GM12874 (cell line): ENCODE measurements at regions not wholly inside any gene's neighbourhood (a gene's known extent, or its start where the extent isn't known, plus 50 kb on each side); places are given as distances from the start of the nearest gene placed in this dataset.

Experiments used
- TF ChIP-seq, protein P1 (sequence below): IDR thresholded peaks from 2 replicates; pipeline ENCODE4 v1.5.1; 2011; ENCODE audit warnings: low read depth, mild to moderate bottlenecking, control low read depth, low read length, moderate library complexity; ENCODE audit not compliant: insufficient read depth

DNA sequence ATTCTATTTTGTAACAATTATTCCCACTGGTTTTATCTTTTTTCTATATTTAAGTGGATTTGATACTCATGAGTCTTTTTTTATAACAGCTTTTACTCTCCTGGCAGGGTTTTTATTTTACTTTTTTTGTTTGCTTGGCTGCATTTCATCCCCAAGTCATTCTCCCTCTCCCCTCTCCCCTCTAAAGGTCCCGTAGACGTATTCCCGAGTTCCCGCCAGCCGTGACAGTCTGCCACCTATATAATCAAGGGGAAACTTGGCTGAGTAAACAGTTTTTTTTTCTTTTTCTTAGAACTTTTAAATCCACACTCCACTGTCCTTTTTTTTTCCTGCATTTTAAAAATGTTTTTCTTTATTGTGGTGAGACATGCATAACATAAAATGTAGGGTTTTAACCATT is 433.1 kb upstream of the HS6ST1 start:
- TF ChIP-seq, protein P1, sequence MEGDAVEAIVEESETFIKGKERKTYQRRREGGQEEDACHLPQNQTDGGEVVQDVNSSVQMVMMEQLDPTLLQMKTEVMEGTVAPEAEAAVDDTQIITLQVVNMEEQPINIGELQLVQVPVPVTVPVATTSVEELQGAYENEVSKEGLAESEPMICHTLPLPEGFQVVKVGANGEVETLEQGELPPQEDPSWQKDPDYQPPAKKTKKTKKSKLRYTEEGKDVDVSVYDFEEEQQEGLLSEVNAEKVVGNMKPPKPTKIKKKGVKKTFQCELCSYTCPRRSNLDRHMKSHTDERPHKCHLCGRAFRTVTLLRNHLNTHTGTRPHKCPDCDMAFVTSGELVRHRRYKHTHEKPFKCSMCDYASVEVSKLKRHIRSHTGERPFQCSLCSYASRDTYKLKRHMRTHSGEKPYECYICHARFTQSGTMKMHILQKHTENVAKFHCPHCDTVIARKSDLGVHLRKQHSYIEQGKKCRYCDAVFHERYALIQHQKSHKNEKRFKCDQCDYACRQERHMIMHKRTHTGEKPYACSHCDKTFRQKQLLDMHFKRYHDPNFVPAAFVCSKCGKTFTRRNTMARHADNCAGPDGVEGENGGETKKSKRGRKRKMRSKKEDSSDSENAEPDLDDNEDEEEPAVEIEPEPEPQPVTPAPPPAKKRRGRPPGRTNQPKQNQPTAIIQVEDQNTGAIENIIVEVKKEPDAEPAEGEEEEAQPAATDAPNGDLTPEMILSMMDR = no peak

GRCh38 chr2:128752691-128753263 is 434.1 kb upstream of the HS6ST1 start:
- TF ChIP-seq, protein P1 = no peak

- TF ChIP-seq, protein P1 = no peak
Observed at GRCh38 chr2:128753321-128753720, 434.7 kb upstream of the HS6ST1 start.

DNA sequence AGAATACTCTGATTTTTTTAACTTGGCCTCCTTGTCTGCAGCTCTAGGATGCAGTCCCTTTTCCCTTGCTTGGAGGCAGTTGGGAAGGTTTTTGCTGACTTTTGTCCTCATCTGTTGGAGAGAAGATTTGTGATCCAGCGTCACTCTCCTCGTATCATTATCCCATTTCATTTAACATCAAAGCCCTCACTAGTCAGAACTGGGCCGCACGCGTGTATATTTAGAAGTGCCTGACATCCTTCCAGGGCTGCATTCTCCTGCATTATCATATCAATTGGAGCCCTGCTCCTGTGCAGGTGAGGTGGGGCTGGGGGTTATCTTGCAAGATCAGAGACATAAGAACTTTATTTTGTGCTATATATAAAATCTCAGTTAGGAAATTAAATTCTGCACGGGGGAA is 435.1 kb upstream of the HS6ST1 start:
- TF ChIP-seq, protein P1 = no peak

GRCh38 chr2:128754246-128754724 is 435.6 kb upstream of the HS6ST1 start:
- TF ChIP-seq, protein P1 = no peak

- TF ChIP-seq, protein P1 = no peak
Observed at GRCh38 chr2:128755695-128756364, 437.2 kb upstream of the HS6ST1 start.

DNA sequence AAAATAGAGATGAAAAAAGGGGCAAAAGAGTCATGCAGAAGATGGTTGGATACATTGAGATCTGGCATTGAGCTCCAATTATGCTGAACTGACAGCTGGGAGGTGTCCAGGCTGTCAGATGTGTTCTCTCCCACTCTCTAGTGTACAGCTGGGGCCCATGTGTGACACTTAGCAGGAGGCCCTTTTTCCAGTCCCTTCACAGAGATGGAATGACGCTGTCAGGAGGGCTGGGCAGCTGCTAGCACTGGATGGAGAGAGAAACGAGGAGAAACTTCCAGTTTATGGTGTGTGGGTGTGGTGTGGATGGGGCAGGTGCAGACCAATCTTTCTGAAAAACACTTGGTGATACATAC is 437.7 kb upstream of the HS6ST1 start:
- TF ChIP-seq, protein P1 = no peak
